HG03460 (cell line): ENCODE measurements at regions not wholly inside any gene's neighbourhood (a gene's known extent, or its start where the extent isn't known, plus 50 kb on each side); places are given as distances from the start of the nearest gene placed in this dataset.

Source experiments
- ATAC-seq: cut with Tn5 transposase; IDR thresholded peaks from one replicate; pipeline ENCODE4 v1.9.1; 2021; ENCODE audit not compliant: unreplicated experiment

DNA sequence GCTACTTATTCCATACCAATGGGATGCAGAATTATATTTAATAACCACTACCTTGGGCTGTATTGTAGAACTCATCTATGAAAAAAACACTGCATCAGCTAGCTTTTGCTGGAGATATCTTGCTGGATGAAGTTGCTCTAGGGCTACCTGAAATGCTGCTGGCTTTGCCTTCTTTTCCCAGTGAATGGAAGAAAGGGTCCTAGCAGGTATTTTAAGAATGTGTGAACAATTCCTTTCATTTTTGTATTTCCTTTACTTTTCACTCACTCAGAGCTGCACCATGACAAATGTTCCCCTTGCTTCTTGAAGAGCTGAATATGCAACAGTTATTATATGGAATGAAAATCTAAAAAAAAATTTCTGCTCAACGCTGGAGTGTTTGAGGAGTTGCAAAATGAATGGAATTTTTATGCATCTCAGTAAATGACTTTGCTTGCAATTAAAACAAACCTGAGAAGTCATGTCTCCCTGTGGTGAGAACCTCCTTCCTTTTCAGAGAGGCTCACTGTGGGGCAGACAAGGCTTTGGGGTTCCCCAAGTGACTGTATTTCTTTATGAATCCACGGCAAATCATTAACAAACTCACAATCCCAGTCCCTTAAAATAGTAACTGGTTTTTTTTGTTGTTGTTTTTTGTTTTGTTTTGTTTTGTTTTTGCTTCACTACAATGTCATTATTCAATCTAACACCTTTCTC lies 566.8 kb upstream of the KIRREL3 start:
- no peak for ATAC-seq

DNA sequence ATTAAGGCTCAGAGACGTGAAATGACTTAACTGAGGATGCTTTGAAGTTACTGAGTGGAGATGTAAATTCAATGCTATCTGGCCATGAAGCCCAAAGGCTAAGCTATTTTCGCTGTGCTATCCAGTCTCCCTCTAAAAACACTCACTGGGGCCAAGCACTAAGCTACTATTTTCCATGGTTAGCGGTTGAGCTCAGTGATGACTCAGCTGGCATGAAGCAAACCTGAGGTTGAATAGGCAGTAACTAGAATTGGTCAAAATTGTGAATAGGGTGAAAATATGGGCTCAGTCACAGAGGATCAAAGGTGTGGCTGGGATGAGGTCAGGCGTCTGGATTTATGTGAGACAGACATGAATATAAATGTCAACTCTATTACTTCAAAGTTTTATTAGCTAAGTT lies 564.2 kb upstream of the KIRREL3 start:
- ATAC-seq = no peak

DNA sequence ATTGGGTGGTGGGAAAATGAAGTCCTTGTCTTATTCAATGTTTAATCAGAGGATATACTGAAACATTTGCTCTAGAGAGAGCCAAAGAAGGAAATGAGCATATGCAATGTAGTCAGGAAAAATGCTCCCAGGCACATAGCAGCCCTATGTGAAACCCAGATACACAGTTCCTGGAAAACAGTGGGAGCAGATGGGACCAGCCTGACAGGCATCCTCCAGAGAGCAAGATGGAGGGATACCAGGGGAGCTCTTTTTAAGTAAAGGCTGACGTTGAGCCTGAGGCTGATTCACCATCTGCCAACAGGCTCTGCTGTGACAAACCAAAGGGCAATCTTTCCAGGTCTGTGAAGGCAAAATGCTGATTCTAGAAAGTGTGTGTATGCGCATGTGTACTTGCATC lies 559.4 kb upstream of the KIRREL3 start:
- no peak for ATAC-seq

DNA sequence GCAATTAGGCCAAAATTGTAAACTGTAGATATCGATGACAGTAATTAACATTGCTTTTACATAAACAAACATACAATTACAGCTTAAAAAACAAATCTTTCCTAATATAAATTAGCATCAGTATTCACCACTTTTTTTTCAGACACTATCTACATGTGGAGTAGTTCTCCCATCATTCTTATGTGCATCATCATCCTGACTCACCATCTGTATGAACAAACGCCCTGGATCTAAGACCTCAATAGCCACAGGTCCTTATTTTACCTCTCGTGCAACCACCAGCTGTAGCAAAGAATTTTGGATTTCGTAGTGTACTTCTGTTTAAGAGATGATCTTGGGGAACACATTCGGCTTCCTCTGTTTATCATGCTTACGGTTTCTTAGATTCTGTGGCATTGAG lies 551.9 kb upstream of the KIRREL3 start:
- no peak for ATAC-seq

DNA sequence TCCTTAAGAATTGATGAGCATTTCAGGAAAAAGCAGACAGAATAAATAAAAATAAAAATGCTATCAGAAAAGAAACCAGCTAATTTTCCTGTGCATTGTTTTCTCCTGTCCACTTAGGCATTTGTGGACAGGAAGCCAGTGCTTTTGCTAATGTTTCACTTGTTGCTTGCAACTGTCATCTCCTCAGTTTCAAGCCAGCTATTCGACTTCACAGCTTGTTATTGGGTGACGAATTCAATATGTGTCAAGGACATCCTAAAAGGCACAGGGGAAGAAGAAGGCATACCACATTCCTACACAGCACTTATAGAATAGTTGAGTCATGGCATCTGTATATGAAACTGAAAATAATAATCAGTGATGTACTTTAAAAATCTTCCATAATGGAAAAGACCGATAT lies 530.6 kb upstream of the KIRREL3 start:
- ATAC-seq = no peak

DNA sequence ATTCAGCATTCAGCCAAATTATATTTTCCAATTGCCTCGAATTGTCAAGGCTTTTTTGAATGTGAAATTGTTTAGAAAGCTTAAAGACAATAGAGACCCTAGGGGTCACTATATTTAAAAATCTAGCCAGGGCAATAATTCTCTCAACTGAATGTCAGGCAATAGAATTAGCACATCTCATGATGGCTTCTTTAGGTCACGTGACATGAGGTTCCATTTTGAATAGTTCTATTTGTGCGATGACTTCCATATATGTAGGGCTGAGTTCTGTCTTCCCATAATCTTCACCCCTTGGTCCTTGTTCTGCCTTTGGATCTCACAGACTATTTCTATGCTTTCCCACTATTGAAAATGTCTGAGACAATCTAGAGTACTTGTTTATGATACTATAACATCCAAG lies 527.7 kb upstream of the KIRREL3 start:
- ATAC-seq = no peak

DNA sequence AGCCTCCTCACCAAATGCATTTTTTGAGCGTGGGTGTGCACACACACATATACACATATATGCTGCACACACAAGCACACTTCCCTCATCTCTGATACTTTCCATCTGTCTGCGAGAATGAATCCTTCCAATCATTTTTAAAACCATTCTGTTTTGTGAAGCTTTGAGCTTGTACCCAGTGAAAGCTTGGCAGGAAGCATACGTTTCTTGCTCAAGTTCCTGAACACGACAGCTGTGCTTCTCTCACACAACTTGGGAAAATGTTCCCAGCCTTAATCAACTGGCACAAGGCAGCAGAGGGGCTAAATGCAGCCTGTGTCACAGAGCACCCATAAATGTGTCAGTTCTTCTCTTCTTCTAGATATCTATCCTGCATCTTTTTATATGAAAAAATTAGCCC lies 524.0 kb upstream of the KIRREL3 start:
- no peak for ATAC-seq

DNA sequence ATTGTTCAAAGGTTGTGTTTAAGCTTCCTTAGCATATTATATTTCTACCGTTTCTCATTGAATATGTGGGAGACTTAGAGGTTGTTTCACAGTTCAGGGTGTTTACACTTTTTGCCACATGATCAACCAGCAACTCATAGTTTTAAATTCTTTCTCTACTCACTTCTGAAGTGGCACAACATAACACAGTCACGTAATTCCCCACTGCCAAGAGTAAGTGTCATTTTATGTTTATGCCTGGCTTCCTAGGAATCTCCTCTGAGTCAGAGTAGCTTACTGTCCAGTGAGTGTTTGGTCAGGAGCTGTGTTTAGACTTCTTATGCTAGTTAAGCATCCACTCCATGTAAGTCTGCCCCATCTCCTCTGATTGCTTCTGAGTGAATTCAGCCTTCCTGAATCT lies 520.8 kb upstream of the KIRREL3 start:
- ATAC-seq = no peak

DNA sequence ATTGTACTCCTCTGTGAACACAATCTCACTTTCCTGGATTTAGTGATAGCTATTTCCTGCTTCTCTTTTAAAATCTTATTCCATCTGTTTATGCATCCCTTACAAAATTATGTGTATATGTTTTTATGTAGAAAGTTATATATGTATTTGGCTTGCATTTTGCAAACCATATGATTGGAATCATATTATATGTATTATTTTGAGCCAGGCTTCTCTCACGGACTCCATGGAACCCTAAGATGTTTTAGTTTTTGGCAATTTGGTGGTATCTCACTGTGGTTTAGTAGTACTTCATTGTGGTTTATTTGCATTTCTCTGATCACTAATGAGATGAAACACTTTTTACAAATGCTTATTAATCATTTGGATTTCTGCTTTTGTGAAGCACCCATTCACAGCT lies 507.3 kb upstream of the KIRREL3 start:
- ATAC-seq = no peak

DNA sequence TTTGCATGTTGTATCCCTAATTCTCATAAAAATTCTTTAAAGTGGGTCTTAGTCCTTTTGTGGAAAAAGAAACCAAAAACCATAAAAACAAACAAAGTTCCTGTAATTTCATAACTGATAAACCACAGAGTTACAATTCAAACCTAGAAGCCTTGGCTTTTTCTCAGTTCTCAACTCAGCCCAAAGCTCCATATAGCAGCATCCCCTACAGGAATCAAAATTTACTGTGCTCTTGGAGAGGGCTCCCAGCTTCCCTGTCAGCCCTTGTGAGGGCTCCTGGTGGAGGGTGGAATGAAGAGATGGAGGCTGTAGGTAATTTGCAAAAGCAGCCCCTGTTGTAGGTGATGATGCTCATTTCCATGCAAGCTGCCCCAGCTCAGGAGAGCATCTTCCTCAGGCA lies 506.1 kb upstream of the KIRREL3 start:
- no peak for ATAC-seq

DNA sequence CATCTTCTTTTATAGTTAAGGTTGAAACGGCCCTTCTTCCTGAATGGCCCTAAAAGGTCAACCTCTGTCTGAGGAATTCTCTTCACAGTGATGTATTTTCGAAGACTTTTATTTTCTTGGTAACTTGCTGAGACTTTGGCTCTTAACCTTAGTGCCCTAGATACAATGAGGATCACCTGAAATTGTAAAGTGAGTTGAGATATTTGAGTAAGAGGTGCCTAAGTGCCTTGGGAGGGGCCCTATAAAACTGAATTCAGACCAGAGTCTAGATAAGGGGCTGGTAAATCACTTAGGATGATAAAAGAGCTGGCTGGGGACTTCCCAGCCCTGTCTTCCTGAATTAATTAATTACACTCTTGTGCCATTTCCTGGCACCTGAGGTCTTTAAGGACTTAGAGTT lies 505.6 kb upstream of the KIRREL3 start:
- ATAC-seq = no peak

DNA sequence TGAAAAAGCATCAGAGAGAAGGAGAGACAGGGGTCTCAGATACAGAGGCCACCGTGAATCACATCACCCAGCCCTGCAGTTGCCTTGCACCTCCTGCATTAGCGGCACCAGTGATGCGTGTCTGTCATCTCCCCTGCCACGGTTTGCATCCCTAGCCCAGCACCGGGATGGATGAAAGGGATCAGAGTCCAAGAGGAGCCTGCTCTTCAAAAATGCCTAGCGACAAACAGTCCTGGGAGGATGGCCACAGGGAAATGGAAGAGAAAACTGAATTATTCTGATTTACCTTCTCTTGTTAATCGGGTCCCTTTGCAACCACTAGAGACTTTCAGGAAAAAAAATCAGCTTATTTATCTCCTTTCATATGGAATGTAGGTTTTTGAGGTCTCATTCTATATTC lies 495.6 kb upstream of the KIRREL3 start:
- no peak for ATAC-seq

DNA sequence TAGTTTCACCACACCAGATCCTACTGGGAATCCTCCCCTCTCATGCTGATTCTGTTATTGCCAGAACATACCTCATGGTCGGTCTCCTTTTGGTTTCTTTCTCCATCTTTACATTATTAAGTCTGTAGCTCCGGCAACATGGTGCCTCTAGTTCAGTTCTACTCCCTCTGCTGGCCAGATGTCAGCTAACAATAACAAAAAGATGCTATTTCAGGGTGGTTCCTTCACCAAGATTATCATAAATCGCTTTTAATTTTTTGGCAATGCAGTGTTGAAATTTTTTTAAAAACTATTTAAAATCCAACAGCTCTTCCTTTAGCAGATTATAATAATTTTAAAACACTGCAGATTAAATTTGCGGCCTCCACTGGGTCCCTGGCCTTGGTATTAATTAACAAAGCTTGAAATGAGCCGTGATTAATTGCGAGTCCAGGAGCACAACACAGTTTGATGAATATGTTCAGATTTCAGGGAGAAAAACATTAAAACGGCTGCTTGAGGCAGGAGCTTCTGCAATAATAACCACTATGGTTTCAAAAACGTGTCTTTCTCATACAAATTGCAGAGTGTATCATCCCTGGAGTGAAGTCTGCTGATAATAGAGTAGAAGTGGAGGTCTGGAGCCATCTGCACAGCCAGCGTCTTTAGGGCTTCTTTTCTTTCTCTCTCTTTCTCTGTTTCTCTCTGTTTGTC lies 492.9 kb upstream of the KIRREL3 start:
- ATAC-seq = no peak

DNA sequence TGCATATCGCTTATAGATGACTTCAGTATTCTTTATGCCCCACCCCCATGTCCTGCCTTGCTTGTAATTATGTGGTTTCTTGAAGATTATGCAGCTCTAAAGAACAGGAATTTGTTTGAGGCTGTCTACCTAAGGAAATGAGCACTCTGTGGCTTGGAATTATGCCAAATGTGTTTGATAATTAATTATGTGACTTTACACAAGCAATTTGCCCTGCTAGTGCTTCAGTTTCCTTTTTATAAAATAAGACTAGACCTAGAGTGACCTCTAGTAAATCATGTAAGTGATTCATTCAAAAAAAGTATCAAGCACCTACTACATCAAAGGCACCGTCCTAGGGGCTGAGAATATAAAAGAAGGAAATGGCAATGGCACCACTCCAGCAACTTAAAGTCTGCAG lies 491.5 kb upstream of the KIRREL3 start:
- ATAC-seq = no peak

DNA sequence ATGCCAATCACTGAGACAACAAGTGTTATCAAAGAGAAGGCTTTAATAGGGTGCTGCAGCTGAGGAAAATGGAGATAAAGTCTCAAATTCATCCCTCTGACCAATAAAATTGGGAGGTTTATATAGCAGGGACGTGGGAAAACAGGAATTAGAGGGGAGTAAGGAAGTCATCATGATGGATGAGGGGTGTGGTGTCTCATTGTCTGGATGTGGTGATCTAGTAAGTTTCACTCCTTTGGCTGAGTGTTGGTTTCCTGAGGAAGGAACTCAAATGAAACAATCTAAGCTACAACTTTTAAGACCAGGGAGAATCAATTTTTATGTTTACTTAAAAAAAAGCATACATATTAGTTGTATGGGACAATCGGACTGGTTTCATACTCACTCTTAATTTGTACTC lies 491.0 kb upstream of the KIRREL3 start:
- no peak for ATAC-seq

DNA sequence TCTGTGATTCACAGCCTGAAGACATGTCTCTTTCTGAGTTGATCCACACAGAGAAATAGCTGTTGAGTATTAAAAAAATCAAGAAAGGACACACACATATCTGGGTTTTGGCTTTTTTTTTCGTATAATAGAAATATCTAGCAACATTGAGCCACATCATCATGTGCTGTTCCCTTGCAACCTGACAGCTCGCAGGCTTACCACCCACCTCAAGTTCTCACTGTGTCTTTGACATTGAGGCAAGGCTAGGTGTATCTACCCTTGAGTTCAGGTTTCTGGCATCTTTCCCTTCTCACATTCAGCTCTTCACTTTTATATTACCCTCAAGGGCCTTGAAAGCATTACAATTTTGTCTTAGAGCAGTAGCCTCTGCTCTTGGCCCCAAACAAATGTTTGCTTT lies 490.3 kb upstream of the KIRREL3 start:
- no peak for ATAC-seq

DNA sequence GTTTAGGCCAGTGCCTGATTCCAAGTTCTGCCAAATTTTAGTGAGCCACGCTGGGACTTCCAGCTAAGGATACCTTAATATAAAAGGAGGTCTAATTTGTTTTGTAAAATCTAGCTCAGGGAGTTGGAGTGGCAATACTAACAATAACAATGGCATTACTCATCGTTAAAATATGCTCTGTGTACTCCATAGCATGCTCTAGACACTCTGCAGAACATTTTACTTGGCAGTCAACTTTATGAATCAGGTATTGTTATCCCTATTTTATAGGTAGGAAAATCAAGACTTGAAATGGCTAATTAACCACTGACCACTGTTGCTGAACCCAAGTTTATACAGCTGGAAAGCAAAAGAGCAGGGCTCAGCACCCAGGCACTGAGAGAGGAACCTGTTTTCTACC lies 485.0 kb upstream of the KIRREL3 start:
- no peak for ATAC-seq

DNA sequence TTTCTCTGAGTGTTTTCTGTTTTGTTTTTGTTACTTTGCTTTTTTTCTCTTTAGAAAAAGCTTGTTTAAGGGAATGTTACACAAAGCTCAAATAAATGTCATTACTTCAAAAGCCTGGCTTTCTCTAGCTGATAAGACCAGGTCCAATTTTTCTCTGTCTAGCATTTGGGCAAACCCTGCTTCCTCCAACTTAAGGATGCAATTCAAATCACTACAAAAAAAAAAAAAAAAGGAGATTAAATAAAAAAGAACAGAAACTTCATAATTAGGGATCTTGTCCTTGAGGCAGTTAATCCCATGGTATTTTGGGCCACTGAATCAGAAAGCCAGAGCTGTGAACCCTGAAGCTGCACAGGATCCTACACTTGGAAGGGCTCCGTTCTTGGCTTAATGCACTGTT lies 480.8 kb upstream of the KIRREL3 start:
- no peak for ATAC-seq

DNA sequence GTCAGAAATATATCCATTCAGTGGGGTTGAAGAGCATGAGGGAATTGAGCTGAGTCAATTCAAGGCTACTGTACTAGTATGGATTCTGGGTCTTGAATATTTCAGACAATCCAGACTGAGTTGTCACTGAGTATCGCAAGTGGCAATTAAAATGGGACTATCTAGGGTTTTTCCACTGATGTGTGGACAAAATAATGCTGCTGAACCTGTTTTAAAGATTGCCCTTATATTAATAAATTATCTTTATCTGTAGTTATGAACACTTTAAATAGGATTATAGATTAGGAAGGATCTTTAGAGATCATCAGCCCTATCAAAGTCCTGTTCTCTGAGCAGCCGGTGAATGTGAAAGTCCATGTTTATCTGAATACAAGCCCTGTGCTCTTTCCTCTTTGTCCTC lies 478.3 kb upstream of the KIRREL3 start:
- no peak for ATAC-seq

DNA sequence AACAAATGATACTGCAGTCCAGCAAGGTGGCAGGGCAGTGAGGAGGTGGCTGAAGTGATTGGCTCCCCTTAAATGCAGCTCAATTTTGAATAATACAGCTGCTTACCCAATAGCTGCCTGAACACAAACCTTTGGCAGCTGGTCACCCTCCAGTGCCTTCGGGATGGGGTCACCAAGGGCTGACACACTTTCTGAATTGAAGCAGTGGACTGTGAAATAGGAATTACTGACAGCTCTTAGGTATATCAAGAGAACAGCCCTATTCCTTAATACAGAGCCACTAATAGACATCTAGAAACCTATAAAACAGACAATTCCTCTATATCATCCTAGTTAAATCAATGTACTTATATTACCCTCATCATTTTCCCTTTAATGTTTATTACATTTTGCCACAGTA lies 474.2 kb upstream of the KIRREL3 start:
- ATAC-seq = no peak

DNA sequence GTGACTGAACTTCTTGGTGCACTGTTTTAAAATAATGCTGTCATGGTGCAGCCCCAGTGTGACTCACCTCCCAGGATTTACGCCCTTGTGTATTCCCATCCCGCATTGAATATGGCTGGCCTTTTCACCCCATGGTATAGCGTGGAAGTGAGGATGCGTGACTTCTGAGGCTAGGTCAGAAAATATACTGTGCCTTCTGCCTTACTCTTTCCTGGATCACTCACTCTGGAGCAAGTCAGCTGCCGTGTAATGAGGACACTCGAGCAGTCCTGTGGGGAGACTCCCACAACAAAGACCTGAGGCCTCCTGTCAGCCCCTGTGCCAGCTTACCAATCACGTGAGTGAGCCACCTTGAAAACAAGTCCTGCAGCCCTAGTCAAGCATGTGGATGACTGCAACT lies 471.9 kb upstream of the KIRREL3 start:
- no peak for ATAC-seq

DNA sequence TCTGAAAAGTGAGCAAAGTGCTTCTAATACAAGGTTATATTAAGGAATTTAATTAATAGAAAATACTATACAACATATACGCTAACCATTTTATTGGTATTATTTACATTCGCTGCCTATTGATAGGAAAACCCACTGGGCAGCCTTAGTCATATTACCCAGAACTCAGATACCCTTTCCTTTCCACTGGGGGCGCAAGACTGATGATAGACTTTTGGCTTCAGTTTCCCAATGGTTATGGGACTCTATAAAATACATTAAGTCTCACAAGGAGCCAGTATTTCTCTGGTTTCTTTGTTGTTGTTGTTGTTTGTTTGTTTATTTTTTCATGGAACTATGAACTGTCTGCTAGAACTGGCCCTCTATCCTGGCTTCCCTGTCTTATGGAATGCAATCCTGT lies 471.1 kb upstream of the KIRREL3 start:
- ATAC-seq = no peak

DNA sequence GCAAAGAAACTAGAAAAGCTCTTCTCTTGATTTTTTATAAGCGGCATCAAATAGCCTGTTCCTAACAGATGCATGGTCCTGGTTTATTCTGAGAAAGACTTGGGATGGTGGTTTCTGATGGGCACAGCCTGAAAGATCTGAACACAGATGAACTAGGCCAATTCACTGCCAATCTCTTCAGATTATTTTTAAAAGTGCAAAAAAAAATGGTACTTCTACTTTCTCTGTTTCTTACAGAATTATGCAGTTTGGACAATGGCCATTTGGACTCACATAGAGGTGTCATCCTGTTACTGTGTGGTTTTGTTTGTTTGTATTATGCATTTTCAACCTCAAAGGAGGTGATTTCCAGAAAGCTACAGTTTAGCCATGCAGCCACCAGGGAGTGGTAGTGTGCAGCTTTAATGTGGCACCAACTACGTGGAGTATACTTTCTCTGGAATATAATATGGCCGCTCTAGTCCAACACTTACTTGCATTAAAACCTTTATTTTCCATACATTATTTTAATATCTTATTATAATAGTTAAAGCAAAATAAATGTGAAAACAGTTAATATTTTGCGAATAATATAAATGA lies 469.8 kb upstream of the KIRREL3 start:
- ATAC-seq = peak; percentile 70
